ENCODE measurements at regions not wholly inside any gene's neighbourhood (a gene's known extent, or its start where the extent isn't known, plus 50 kb on each side); places are given as distances from the start of the nearest gene placed in this dataset.

- no peak for DNase-seq
Measured at GRCh38 chr16:77594799-77595596, 127.3 kb upstream of the NUDT7 start.

- no peak for DNase-seq
Measured at GRCh38 chr16:77596261-77596660, 126.1 kb upstream of the NUDT7 start.

- DNase-seq = peak in 1 of 2 donors; percentile 5
Measured at GRCh38 chr16:77599793-77600415, 122.4 kb upstream of the NUDT7 start.

GRCh38 chr16:77600555-77600954, 121.8 kb upstream of the NUDT7 start:
- no peak for DNase-seq

- no peak for DNase-seq
Measured at GRCh38 chr16:77603656-77604055, 118.7 kb upstream of the NUDT7 start.

- no peak for DNase-seq
Measured at GRCh38 chr16:77610496-77610895, 111.8 kb upstream of the NUDT7 start.

- no peak for DNase-seq
Measured at GRCh38 chr16:77611386-77611785, 110.9 kb upstream of the NUDT7 start.

- no peak for DNase-seq
Measured at GRCh38 chr16:77612596-77612995, 109.7 kb upstream of the NUDT7 start.

GRCh38 chr16:77613095-77613494, 109.2 kb upstream of the NUDT7 start:
- no peak for DNase-seq

- no peak for DNase-seq
Measured at GRCh38 chr16:77617553-77617952, 104.8 kb upstream of the NUDT7 start.

GRCh38 chr16:77617996-77618395, 104.3 kb upstream of the NUDT7 start:
- DNase-seq = no peak

- DNase-seq = no peak
Measured at GRCh38 chr16:77618951-77619350, 103.4 kb upstream of the NUDT7 start.

- no peak for DNase-seq
Measured at GRCh38 chr16:77624085-77624484, 98.2 kb upstream of the NUDT7 start.

- no peak for DNase-seq
Measured at GRCh38 chr16:77636615-77637014, 85.7 kb upstream of the NUDT7 start.

- DNase-seq = no peak
Measured at GRCh38 chr16:77637940-77638339, 84.4 kb upstream of the NUDT7 start.

GRCh38 chr16:77643176-77643575, 79.1 kb upstream of the NUDT7 start:
- DNase-seq = no peak

- no peak for DNase-seq
Measured at GRCh38 chr16:77645764-77646163, 76.5 kb upstream of the NUDT7 start.

GRCh38 chr16:77647726-77648125, 74.6 kb upstream of the NUDT7 start:
- DNase-seq = no peak

GRCh38 chr16:77650761-77651160, 71.6 kb upstream of the NUDT7 start:
- no peak for DNase-seq

- DNase-seq = no peak
Measured at GRCh38 chr16:77652399-77652798, 69.9 kb upstream of the NUDT7 start.

GRCh38 chr16:77657016-77657415, 65.3 kb upstream of the NUDT7 start:
- no peak for DNase-seq

- DNase-seq = no peak
Measured at GRCh38 chr16:77660311-77660710, 62.0 kb upstream of the NUDT7 start.

- DNase-seq = no peak
Measured at GRCh38 chr16:77662246-77662645, 60.1 kb upstream of the NUDT7 start.

GRCh38 chr16:77663711-77664110, 58.6 kb upstream of the NUDT7 start:
- no peak for DNase-seq

- no peak for DNase-seq
Measured at GRCh38 chr16:77666771-77667170, 55.5 kb upstream of the NUDT7 start.
